Osteoblast (primary cell): ENCODE measurements at regions not wholly inside any gene's neighbourhood (a gene's known extent, or its start where the extent isn't known, plus 50 kb on each side); places are given as distances from the start of the nearest gene placed in this dataset.

Experiments used
- DNase-seq: peaks from one replicate; pipeline ENCODE4 v3.0.0; 2011; ENCODE audit warnings: low spot score, mixed read lengths; ENCODE audit not compliant: insufficient read length; ENCODE audit errors: missing footprints
- H2AFZ ChIP-seq: 2 replicates; pipeline ENCODE4 v1.6.0; 2011; ENCODE audit warnings: mild to moderate bottlenecking, low read length
- H3K27ac ChIP-seq: 2 replicates; pipeline ENCODE4 v1.5.1; 2011; ENCODE audit warnings: mild to moderate bottlenecking, low read depth, low read length, moderate library complexity
- H3K27me3 ChIP-seq: 2 replicates; pipeline ENCODE4 v1.6.0; 2012; ENCODE audit warnings: mild to moderate bottlenecking, control low read depth, inconsistent platforms, low read length, moderate library complexity; ENCODE audit not compliant: insufficient read depth
- H3K36me3 ChIP-seq: 2 replicates; pipeline ENCODE4 v1.5.1; 2011; ENCODE audit warnings: mild to moderate bottlenecking, low read length, control low read depth, moderate library complexity; ENCODE audit not compliant: insufficient read depth
- H3K4me1 ChIP-seq: 2 replicates; pipeline ENCODE4 v1.5.1; 2011; ENCODE audit warnings: mild to moderate bottlenecking, low read length, control low read depth, moderate library complexity; ENCODE audit not compliant: insufficient read depth
- H3K4me2 ChIP-seq: 2 replicates; pipeline ENCODE4 v1.6.0; 2011; ENCODE audit warnings: mild to moderate bottlenecking, low read length; ENCODE audit not compliant: insufficient read depth
- H3K4me3 ChIP-seq: fragments of 200-600 bp; sonication (generic); 3 replicates; pipeline ENCODE4 v1.5.1; 2012; ENCODE audit warnings: mild to moderate bottlenecking, low read length, inconsistent platforms; ENCODE audit not compliant: insufficient read depth
- H3K79me2 ChIP-seq: 2 replicates; pipeline ENCODE4 v1.6.0; 2012; ENCODE audit warnings: mild to moderate bottlenecking, low read length, control low read depth, inconsistent platforms; ENCODE audit not compliant: insufficient read depth
- H3K9me3 ChIP-seq: 2 replicates; pipeline ENCODE4 v1.5.1; 2011; ENCODE audit warnings: low read depth, low read length, control low read depth
- H4K20me1 ChIP-seq: 2 replicates; pipeline ENCODE4 v1.6.0; 2012; ENCODE audit warnings: mild to moderate bottlenecking, low read length, control low read depth; ENCODE audit not compliant: insufficient read depth
- TF ChIP-seq, protein P1 (sequence below): IDR thresholded peaks from 2 replicates; pipeline ENCODE4 v1.5.1; 2011; ENCODE audit warnings: mild to moderate bottlenecking, low read depth, low read length, moderate library complexity; ENCODE audit errors: extremely low read depth

DNA sequence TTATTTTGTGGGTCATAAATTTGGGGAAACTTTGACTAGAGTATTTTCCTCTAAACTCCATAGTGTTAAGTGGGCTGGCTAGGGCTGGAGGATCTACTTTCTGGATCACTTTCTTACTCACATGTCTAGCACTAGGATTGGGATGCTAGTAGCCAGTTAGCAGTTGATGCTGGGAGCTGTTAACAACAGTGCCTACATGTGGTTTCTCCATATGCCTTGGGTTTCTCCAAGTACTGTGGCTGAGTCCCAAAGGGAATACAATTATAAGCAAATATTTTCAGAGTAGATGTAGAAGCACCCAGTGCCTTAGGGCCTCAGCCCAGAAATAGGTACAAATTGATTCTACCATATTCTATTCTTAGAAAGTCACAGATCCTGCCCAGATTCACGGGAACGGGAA, 1614.9 kb downstream of the ARAP2 start:
- Histone ChIP-seq H2AFZ (no peak overlapping the region), H3K4me1 (no peaks in the 10 kb centered on the region), H4K20me1 (no peaks in the 10 kb centered on the region), H3K4me3 (no peak overlapping the region), H3K9me3 (peaks cover 2% of the 10 kb centered on the region), H3K4me2 (no peak overlapping the region), H3K27ac (no peak overlapping the region), H3K27me3 (no peaks in the 10 kb centered on the region), H3K79me2 (no peaks in the 10 kb centered on the region), H3K36me3 (no peaks in the 10 kb centered on the region)
- no peak for DNase-seq
- TF ChIP-seq, protein P1, sequence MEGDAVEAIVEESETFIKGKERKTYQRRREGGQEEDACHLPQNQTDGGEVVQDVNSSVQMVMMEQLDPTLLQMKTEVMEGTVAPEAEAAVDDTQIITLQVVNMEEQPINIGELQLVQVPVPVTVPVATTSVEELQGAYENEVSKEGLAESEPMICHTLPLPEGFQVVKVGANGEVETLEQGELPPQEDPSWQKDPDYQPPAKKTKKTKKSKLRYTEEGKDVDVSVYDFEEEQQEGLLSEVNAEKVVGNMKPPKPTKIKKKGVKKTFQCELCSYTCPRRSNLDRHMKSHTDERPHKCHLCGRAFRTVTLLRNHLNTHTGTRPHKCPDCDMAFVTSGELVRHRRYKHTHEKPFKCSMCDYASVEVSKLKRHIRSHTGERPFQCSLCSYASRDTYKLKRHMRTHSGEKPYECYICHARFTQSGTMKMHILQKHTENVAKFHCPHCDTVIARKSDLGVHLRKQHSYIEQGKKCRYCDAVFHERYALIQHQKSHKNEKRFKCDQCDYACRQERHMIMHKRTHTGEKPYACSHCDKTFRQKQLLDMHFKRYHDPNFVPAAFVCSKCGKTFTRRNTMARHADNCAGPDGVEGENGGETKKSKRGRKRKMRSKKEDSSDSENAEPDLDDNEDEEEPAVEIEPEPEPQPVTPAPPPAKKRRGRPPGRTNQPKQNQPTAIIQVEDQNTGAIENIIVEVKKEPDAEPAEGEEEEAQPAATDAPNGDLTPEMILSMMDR = no peak

DNA sequence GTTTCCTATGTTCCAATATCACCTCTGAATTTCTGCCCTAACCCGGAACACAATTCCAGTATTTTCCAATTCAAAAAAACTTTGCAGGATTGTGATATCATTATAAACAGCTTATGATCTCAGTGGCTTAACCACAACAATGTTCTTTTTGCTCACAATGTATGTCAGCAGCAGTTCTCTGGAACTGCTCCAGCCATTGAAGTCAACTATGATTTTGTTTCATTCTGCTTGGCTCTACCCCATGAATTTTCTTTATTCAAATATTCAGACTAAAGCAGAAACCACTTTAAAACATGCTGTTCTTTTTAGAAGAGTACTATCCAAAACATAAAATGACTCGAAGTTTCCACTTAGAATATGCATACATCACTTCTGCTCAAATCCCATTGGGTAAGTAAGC, 1611.1 kb downstream of the ARAP2 start:
- H3K4me2 ChIP-seq = no peak overlapping the region
- TF ChIP-seq, protein P1 = no peak
- no peak overlapping the region for H3K27ac ChIP-seq
- H3K27me3 ChIP-seq = no peaks in the 10 kb centered on the region
- H3K4me1 ChIP-seq = no peaks in the 10 kb centered on the region
- no peaks in the 10 kb centered on the region for H3K36me3 ChIP-seq
- H3K9me3 ChIP-seq = peaks cover 2% of the 10 kb centered on the region
- H3K79me2 ChIP-seq = no peaks in the 10 kb centered on the region
- no peak for DNase-seq
- no peak overlapping the region for H2AFZ ChIP-seq
- H4K20me1 ChIP-seq = no peaks in the 10 kb centered on the region
- H3K4me3 ChIP-seq = no peak overlapping the region

DNA sequence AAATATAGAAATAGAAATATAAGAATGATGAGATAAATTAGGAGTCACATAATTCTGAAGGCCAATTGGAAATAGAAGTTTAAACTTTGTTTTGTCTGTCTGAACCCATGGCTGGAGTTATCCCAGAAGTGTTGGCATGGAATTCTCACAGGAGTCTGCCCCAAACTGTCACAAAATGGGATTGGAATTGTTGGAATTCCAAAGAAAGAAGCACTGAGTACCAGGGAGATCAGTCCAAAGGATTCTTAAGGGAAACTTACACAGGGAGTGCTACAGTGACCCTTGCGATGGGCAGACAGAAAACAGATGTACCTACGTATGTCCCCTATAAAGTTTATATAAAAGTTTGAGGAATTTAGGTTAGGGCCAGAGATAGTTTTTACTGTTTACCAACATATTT, 1607.7 kb downstream of the ARAP2 start:
- TF ChIP-seq, protein P1 = no peak

GRCh38 chr4:34643476-34643875, 1600.8 kb downstream of the ARAP2 start:
- H3K27ac ChIP-seq = no peak overlapping the region
- H3K36me3 ChIP-seq = no peaks in the 10 kb centered on the region
- H2AFZ ChIP-seq = no peak overlapping the region
- TF ChIP-seq, protein P1 = no peak
- H3K4me2 ChIP-seq = no peak overlapping the region
- no peaks in the 10 kb centered on the region for H3K9me3 ChIP-seq
- no peak for DNase-seq
- no peaks in the 10 kb centered on the region for H3K79me2 ChIP-seq
- no peak overlapping the region for H3K4me3 ChIP-seq
- H4K20me1 ChIP-seq = no peaks in the 10 kb centered on the region
- H3K4me1 ChIP-seq = no peaks in the 10 kb centered on the region
- H3K27me3 ChIP-seq = no peaks in the 10 kb centered on the region

More for the DNA sequence above, 1607.7 kb downstream of the ARAP2 start:
- Histone ChIP-seq H4K20me1 (no peaks in the 10 kb centered on the region), H3K4me1 (no peaks in the 10 kb centered on the region), H3K4me3 (no peak overlapping the region), H3K27me3 (no peaks in the 10 kb centered on the region), H2AFZ (no peak overlapping the region), H3K9me3 (no peaks in the 10 kb centered on the region), H3K27ac (no peak overlapping the region), H3K79me2 (no peaks in the 10 kb centered on the region), H3K36me3 (no peaks in the 10 kb centered on the region), H3K4me2 (no peak overlapping the region)
- no peak for DNase-seq
